H1 (cell line): ENCODE measurements at regions not wholly inside any gene's neighbourhood (a gene's known extent, or its start where the extent isn't known, plus 50 kb on each side); places are given as distances from the start of the nearest gene placed in this dataset.

Experiments
- CTCF ChIA-PET: fragments of 300-600 bp; sonication (Branson Sonifier 250); formaldehyde crosslinking; loops from one replicate; lab custom pipeline; 2021; ENCODE audit not compliant: partially characterized antibody; lab: Charles Lee
- POLR2A ChIA-PET: fragments of 300-600 bp; sonication (Branson Sonifier 250); formaldehyde crosslinking; loops from one replicate; lab custom pipeline; 2021; ENCODE audit warnings: inconsistent platforms; ENCODE audit not compliant: partially characterized antibody; lab: Charles Lee
- DNase-seq, 2 experiments: peaks; one replicate each; pipeline versions ENCODE4 v3.0.0 to v3.0.0-alpha.2; 2010 to 2022; ENCODE audit warnings: low spot score in 2 of 2, low read depth in 1 of 2, mixed read lengths in 1 of 2
- FAIRE-seq: peaks from 2 replicates; lab custom pipeline; 2011; peaks lifted over from hg19 to GRCh38; lab: Jason Lieb, UNC
- H2AFZ ChIP-seq: 2 replicates; pipeline ENCODE4 v1.8.1; 2012; ENCODE audit warnings: low read length, inconsistent platforms
- H2AK5ac ChIP-seq: 2 replicates; pipeline ENCODE4 v1.6.1; 2013; ENCODE audit warnings: low read depth, low read length
- H2BK120ac ChIP-seq: replicated peaks from 2 replicates; pipeline ENCODE3; 2013; ENCODE audit warnings: low read depth, low read length, inconsistent platforms
- H2BK12ac ChIP-seq: 2 replicates; pipeline ENCODE4 v1.6.1; 2013; ENCODE audit warnings: low read depth, low read length
- H2BK15ac ChIP-seq: 2 replicates; pipeline ENCODE4 v1.6.1; 2013; ENCODE audit warnings: low read length
- H2BK20ac ChIP-seq: 2 replicates; pipeline ENCODE4 v1.6.1; 2013; ENCODE audit warnings: low read length
- H2BK5ac ChIP-seq: 2 replicates; pipeline ENCODE4 v1.6.1; 2013; ENCODE audit warnings: low read depth, low read length
- H3K14ac ChIP-seq: 2 replicates; pipeline ENCODE4 v1.6.1; 2013; ENCODE audit warnings: inconsistent platforms; ENCODE audit not compliant: insufficient read length
- H3K18ac ChIP-seq: 2 replicates; pipeline ENCODE4 v1.6.1; 2013; ENCODE audit warnings: low read length; ENCODE audit errors: extremely low read depth
- H3K23ac ChIP-seq: 2 replicates; pipeline ENCODE4 v1.6.1; 2013; ENCODE audit warnings: inconsistent platforms; ENCODE audit not compliant: insufficient read length
- H3K23me2 ChIP-seq: 2 replicates; pipeline ENCODE4 v1.6.1; 2013; ENCODE audit warnings: low read depth, low read length
- H3K27ac ChIP-seq: 2 replicates; pipeline ENCODE4 v1.6.1; 2011; ENCODE audit warnings: low read depth, low read length, inconsistent platforms
- H3K27me3 ChIP-seq, 4 experiments: replicated peaks in 1 of 4; 1 replicate in 1 of 4; 2 replicates in 3 of 4; pipeline versions ENCODE4 v1.6.1 to v1.8.1; 2011 to 2013; ENCODE audit warnings: low read length in 3 of 4, mild to moderate bottlenecking in 3 of 4, inconsistent platforms in 2 of 4, mixed read lengths in 2 of 4, moderate library complexity in 1 of 4; ENCODE audit not compliant: control insufficient read depth in 3 of 4, insufficient read depth in 3 of 4; ENCODE audit errors: extremely low read depth in 1 of 4
- H3K36me3 ChIP-seq, 4 experiments: 2 replicates each; pipeline versions ENCODE4 v1.6.1 to v1.8.1; 2011 to 2013; ENCODE audit warnings: mild to moderate bottlenecking in 4 of 4, low read length in 3 of 4, moderate library complexity in 2 of 4, control low read depth in 1 of 4, inconsistent platforms in 1 of 4; ENCODE audit not compliant: insufficient read depth in 4 of 4, control insufficient read depth in 2 of 4
- H3K4ac ChIP-seq: replicated peaks from 2 replicates; pipeline ENCODE3; 2013; ENCODE audit warnings: low read length, low read depth, mixed read lengths, inconsistent platforms; ENCODE audit not compliant: insufficient read length
- H3K4me1 ChIP-seq, 4 experiments: replicated peaks in 1 of 4; 1 replicate in 1 of 4; 2 replicates in 3 of 4; pipeline versions ENCODE4 v1.6.1 to v1.8.1; 2011 to 2013; ENCODE audit warnings: low read length in 3 of 4, inconsistent platforms in 2 of 4, mixed read lengths in 1 of 4; ENCODE audit not compliant: insufficient read depth in 4 of 4, control insufficient read depth in 3 of 4
- H3K4me2 ChIP-seq, 2 experiments: 2 replicates each; pipeline versions ENCODE4 v1.6.1 to v1.8.1; 2011 to 2013; ENCODE audit warnings: low read depth in 2 of 2, low read length in 2 of 2, control low read depth in 1 of 2, inconsistent platforms in 1 of 2, mild to moderate bottlenecking in 1 of 2; ENCODE audit not compliant: insufficient read depth in 1 of 2
- H3K4me3 ChIP-seq, 4 experiments: fragments of 200-600, 300-600 bp in 1 of 4; sonication (generic), shearing (Covaris generic), sonication (Bioruptor Twin) in 1 of 4; 2 replicates each; pipeline versions ENCODE4 v1.5.1 to v1.8.1; 2011 to 2016; ENCODE audit warnings: low read length in 4 of 4, low read depth in 3 of 4, control low read depth in 2 of 4, inconsistent platforms in 2 of 4, mild to moderate bottlenecking in 2 of 4, mixed read lengths in 1 of 4, moderate library complexity in 1 of 4; ENCODE audit not compliant: insufficient read depth in 2 of 4; ENCODE audit errors: extremely low read depth in 1 of 4
- H3K56ac ChIP-seq: replicated peaks from 2 replicates; pipeline ENCODE3; 2013; ENCODE audit warnings: low read depth, mild to moderate bottlenecking, mixed read lengths, low read length, inconsistent platforms; ENCODE audit not compliant: insufficient read length
- H3K79me1 ChIP-seq: 2 replicates; pipeline ENCODE4 v1.6.1; 2013; ENCODE audit warnings: low read depth, low read length, control low read depth
- H3K79me2 ChIP-seq, 2 experiments: 2 replicates each; pipeline versions ENCODE4 v1.6.1 to v1.8.1; 2012 to 2013; ENCODE audit warnings: low read length in 2 of 2, mild to moderate bottlenecking in 2 of 2, inconsistent platforms in 1 of 2; ENCODE audit not compliant: insufficient read depth in 2 of 2, control insufficient read depth in 1 of 2
- H3K9ac ChIP-seq, 4 experiments: replicated peaks in 1 of 4; 1 replicate in 1 of 4; 2 replicates in 3 of 4; pipeline versions ENCODE4 v1.6.1 to v1.8.1; 2011 to 2013; ENCODE audit warnings: low read depth in 3 of 4, low read length in 3 of 4, control low read depth in 2 of 4, mild to moderate bottlenecking in 2 of 4, moderate library complexity in 2 of 4, inconsistent platforms in 1 of 4; ENCODE audit errors: extremely low read depth in 1 of 4
- H3K9me3 ChIP-seq, 2 experiments: 2 replicates each; pipeline versions ENCODE4 v1.6.1 to v1.8.1; 2012 to 2013; ENCODE audit warnings: mild to moderate bottlenecking in 2 of 2, moderate library complexity in 2 of 2, control low read depth in 1 of 2, inconsistent platforms in 1 of 2, low read depth in 1 of 2, low read length in 1 of 2, mixed read lengths in 1 of 2; ENCODE audit not compliant: insufficient read depth in 2 of 2
- H4K20me1 ChIP-seq, 2 experiments: replicated peaks in 1 of 2; 2 replicates each; pipeline versions ENCODE3 to v1.8.1; 2011 to 2013; ENCODE audit warnings: inconsistent platforms in 2 of 2, low read length in 2 of 2, mild to moderate bottlenecking in 1 of 2; ENCODE audit not compliant: insufficient read depth in 2 of 2, control insufficient read depth in 1 of 2
- H4K5ac ChIP-seq: 2 replicates; pipeline ENCODE4 v1.6.1; 2013; ENCODE audit warnings: low read length, low read depth, mixed read lengths, inconsistent platforms; ENCODE audit not compliant: insufficient read length
- H4K8ac ChIP-seq: 2 replicates; pipeline ENCODE4 v1.8.0; 2013; ENCODE audit warnings: mild to moderate bottlenecking, moderate library complexity, low read length, inconsistent platforms; ENCODE audit not compliant: insufficient read depth; ENCODE audit errors: extremely low read depth
- H4K91ac ChIP-seq: replicated peaks from 2 replicates; pipeline ENCODE3; 2013; ENCODE audit warnings: low read length, mixed read lengths, inconsistent platforms; ENCODE audit not compliant: insufficient read length
- CHD2 ChIP-seq: IDR thresholded peaks from 2 replicates; pipeline ENCODE4 v1.6.1; 2012; ENCODE audit warnings: low read length, improper control_type of control experiment
- CREB1 ChIP-seq: IDR thresholded peaks from 2 replicates; pipeline ENCODE4 v1.6.1; 2012; ENCODE audit warnings: inconsistent platforms
- RAD21 ChIP-seq, 2 experiments: IDR thresholded peaks in 1 of 2; conservative IDR thresholded peaks in 1 of 2; 2 replicates each; pipeline ENCODE4 v1.6.1; 2011; ENCODE audit warnings: low read depth in 2 of 2, low read length in 2 of 2, improper control_type of control experiment in 1 of 2, inconsistent platforms in 1 of 2, mild to moderate bottlenecking in 1 of 2, moderate library complexity in 1 of 2
- WGBS, 2 experiments: shearing (Covaris generic) in 1 of 2; methylation state at CpG; one replicate each; pipeline versions ENCODE4 v1.1.6 to v1.1.7; 2013 to 2015; ENCODE audit warnings: low lambda C conversion rate in 2 of 2, mixed read lengths in 2 of 2, inconsistent platforms in 1 of 2, low coverage in 1 of 2, missing lambda C conversion rate in 1 of 2; ENCODE audit not compliant: insufficient replicate concordance in 2 of 2, insufficient coverage in 1 of 2, insufficient read length in 1 of 2; ENCODE audit errors: extremely low coverage in 1 of 2, missing lambda C conversion rate in 1 of 2; 5-methylcytosine and 5-hydroxymethylcytosine counted together
- TF ChIP-seq, protein P1 (sequence below), 3 experiments: IDR thresholded peaks; 1 replicate in 2 of 3; 2 replicates in 1 of 3; pipeline versions ENCODE4 v1.5.1 to v1.6.1; 2011; ENCODE audit warnings: low read length in 3 of 3, mild to moderate bottlenecking in 3 of 3, inconsistent platforms in 2 of 3, low read depth in 1 of 3, moderate library complexity in 1 of 3; ENCODE audit not compliant: insufficient read depth in 1 of 3; ENCODE audit errors: control extremely low read depth in 1 of 3

DNA sequence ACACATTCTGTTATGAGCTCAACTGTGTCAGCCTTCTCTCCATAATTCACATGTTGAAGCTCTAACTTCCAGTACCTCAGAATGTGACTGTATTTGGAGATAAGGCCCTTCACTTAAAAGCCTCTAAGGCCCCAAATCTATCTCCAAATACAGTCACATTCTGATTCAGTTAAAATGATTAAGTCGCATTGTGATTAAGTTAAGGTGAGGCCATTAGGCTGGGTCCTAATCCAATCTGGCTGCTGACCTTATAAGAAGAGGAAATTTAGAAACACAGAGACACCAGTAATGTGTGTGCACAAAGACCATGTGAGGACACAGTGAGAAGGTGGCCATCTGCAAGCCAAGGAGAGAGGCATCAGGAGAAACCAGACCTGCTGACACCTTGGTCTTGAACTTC, 141.6 kb downstream of the GXYLT1 start:
- Histone ChIP-seq H4K8ac (no peak overlapping the region), H4K20me1 (no peaks in the 10 kb centered on the region), H2BK15ac (no peak overlapping the region), H4K91ac (no peak overlapping the region), H3K4me2 (no peak overlapping the region), H3K79me1 (no peaks in the 10 kb centered on the region), H2BK5ac (no peak overlapping the region), H3K79me2 (no peaks in the 10 kb centered on the region), H3K9me3 (no peaks in the 10 kb centered on the region), H3K9ac (no peak overlapping the region), H2AK5ac (no peak overlapping the region), H3K27ac (no peak overlapping the region), H2BK12ac (no peak overlapping the region), H3K56ac (no peak overlapping the region), H3K23me2 (no peaks in the 10 kb centered on the region), H3K23ac (no peak overlapping the region), H3K4me1 (no peaks in the 10 kb centered on the region; a peak in 1 of 7 replicates), H3K4ac (no peak overlapping the region), H3K36me3 (no peaks in the 10 kb centered on the region), H2AFZ (no peak overlapping the region), H2BK120ac (no peak overlapping the region), H3K4me3 (no peak overlapping the region), H3K14ac (no peak overlapping the region), H3K18ac (no peak overlapping the region), H2BK20ac (no peak overlapping the region), H3K27me3 (no peaks in the 10 kb centered on the region), H4K5ac (no peak overlapping the region)
- POLR2A ChIA-PET: no interaction called here
- 90% methylated on average over 1 of the region's 1 CpG; no CpG with 5 or more reads in 1 of the 2 experiments for WGBS, 2 experiments
- FAIRE-seq: no peak
- CTCF ChIA-PET: interaction anchor here (0.6 to 2.1 kb wide), 2 partner anchors 19 to 21 kb away, joined by 3 to 11 read pairs; no protein-coding TSS in a partner anchor
- DNase-seq: no peak
- TF ChIP-seq CREB1 (no peak), RAD21 (IDR thresholded peaks at IDR 0.05 in 1 of 2, conservative IDR thresholded peaks at IDR 0.05 in 1 of 2; ENCODE audit: low read depth in 2 of 2, low read length in 2 of 2) (no peak), CHD2 (no peak)
- TF ChIP-seq, protein P1, sequence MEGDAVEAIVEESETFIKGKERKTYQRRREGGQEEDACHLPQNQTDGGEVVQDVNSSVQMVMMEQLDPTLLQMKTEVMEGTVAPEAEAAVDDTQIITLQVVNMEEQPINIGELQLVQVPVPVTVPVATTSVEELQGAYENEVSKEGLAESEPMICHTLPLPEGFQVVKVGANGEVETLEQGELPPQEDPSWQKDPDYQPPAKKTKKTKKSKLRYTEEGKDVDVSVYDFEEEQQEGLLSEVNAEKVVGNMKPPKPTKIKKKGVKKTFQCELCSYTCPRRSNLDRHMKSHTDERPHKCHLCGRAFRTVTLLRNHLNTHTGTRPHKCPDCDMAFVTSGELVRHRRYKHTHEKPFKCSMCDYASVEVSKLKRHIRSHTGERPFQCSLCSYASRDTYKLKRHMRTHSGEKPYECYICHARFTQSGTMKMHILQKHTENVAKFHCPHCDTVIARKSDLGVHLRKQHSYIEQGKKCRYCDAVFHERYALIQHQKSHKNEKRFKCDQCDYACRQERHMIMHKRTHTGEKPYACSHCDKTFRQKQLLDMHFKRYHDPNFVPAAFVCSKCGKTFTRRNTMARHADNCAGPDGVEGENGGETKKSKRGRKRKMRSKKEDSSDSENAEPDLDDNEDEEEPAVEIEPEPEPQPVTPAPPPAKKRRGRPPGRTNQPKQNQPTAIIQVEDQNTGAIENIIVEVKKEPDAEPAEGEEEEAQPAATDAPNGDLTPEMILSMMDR (IDR thresholded peaks at IDR 0.05; ENCODE audit: control extremely low read depth in 1 of 3, insufficient read depth in 1 of 3, low read depth in 1 of 3, low read length in 3 of 3): no peak
